IMR-90 (cell line): ENCODE measurements at regions not wholly inside any gene's neighbourhood (a gene's known extent, or its start where the extent isn't known, plus 50 kb on each side); places are given as distances from the start of the nearest gene placed in this dataset. TPM values are rescaled to one million over a fixed set of nuclear protein-coding genes. Genes with fewer than 3 reads are reported as not detected.
"Not testable (repeated sequence)": the region's sequence is repeated elsewhere in the genome, so short reads cannot be mapped to it uniquely, and the experiment has no call there.

Experiments
- ATAC-seq: fragments of 200-7000 bp; cut with Tn5 transposase; 2 replicates; pipeline ENCODE4 v1.9.1; 2020; ENCODE audit warnings: low read depth, mild to moderate bottlenecking, moderate library complexity
- BruUV-seq: library from RNA; stranded (reverse); fragments of 400-500 nt; replicated peaks from 2 replicates; lab custom pipeline; 2021; lab: Mats Ljungman, UMichigan
- CTCF ChIA-PET: fragments of 300-600 bp; formaldehyde crosslinking; extraction: SDS; loops from one replicate; lab custom pipeline; 2021; ENCODE audit warnings: antibody characterized with exemption; lab: Yijun Ruan, JAX
- POLR2A ChIA-PET: fragments of 300-600 bp; sonication (Branson Sonifier 250); formaldehyde crosslinking; loops from one replicate; lab custom pipeline; 2022; ENCODE audit warnings: antibody characterized with exemption; ENCODE audit not compliant: unreplicated experiment; lab: Charles Lee
- DNase-seq: peaks from one replicate; pipeline ENCODE4 v3.0.0; 2013
- H2AFZ ChIP-seq: replicated peaks from 2 replicates; pipeline ENCODE3; 2013; ENCODE audit warnings: low read length, mild to moderate bottlenecking; ENCODE audit not compliant: poor library complexity
- H2AK5ac ChIP-seq: 2 replicates; pipeline ENCODE4 v1.6.1; 2013; ENCODE audit warnings: low read depth, low read length, inconsistent platforms
- H2AK9ac ChIP-seq: replicated peaks from 2 replicates; pipeline ENCODE3; 2013; ENCODE audit warnings: mild to moderate bottlenecking, low read depth, low read length, moderate library complexity; ENCODE audit not compliant: poor library complexity
- H2BK120ac ChIP-seq: 2 replicates; pipeline ENCODE4 v1.6.1; 2013; ENCODE audit warnings: low read depth, low read length, inconsistent platforms
- H2BK15ac ChIP-seq: 3 replicates; pipeline ENCODE4 v1.6.1; 2013; ENCODE audit warnings: low read depth, low read length, inconsistent platforms
- H2BK20ac ChIP-seq: 2 replicates; pipeline ENCODE4 v1.6.1; 2013; ENCODE audit warnings: low read depth, mild to moderate bottlenecking, inconsistent platforms, low read length, moderate library complexity
- H2BK5ac ChIP-seq: 2 replicates; pipeline ENCODE4 v1.6.1; 2013; ENCODE audit warnings: mild to moderate bottlenecking, low read depth, low read length, inconsistent platforms; ENCODE audit not compliant: poor library complexity, severe bottlenecking
- H3K14ac ChIP-seq: replicated peaks from 2 replicates; pipeline ENCODE4 v1.6.1; 2013; ENCODE audit warnings: low read depth, low read length, inconsistent platforms
- H3K18ac ChIP-seq: 2 replicates; pipeline ENCODE4 v1.6.1; 2013; ENCODE audit warnings: low read depth, low read length, control low read depth
- H3K23ac ChIP-seq: 2 replicates; pipeline ENCODE4 v1.6.1; 2013; ENCODE audit warnings: low read depth, low read length, inconsistent platforms
- H3K27ac ChIP-seq: 2 replicates; pipeline ENCODE4 v1.5.1; 2013; ENCODE audit warnings: mild to moderate bottlenecking, control low read depth, low read length; ENCODE audit not compliant: insufficient read depth
- H3K27me3 ChIP-seq: 2 replicates; pipeline ENCODE4 v1.6.1; 2013; ENCODE audit warnings: low read length; ENCODE audit not compliant: control insufficient read depth, insufficient read depth
- H3K36me3 ChIP-seq: 2 replicates; pipeline ENCODE4 v1.6.1; 2013; ENCODE audit warnings: low read length, mixed read lengths; ENCODE audit not compliant: control insufficient read depth, insufficient read depth
- H3K4ac ChIP-seq: 2 replicates; pipeline ENCODE4 v1.6.1; 2013; ENCODE audit warnings: low read depth, low read length, inconsistent platforms
- H3K4me1 ChIP-seq: 2 replicates; pipeline ENCODE4 v1.6.1; 2013; ENCODE audit warnings: low read length, mixed read lengths; ENCODE audit not compliant: control insufficient read depth, insufficient read depth
- H3K4me2 ChIP-seq: 2 replicates; pipeline ENCODE4 v1.6.1; 2013; ENCODE audit warnings: low read depth, mild to moderate bottlenecking, control low read depth, low read length, moderate library complexity
- H3K4me3 ChIP-seq: 2 replicates; pipeline ENCODE4 v1.5.1; 2013; ENCODE audit warnings: low read depth, mild to moderate bottlenecking, control low read depth, low read length, moderate library complexity; ENCODE audit not compliant: insufficient read depth
- H3K56ac ChIP-seq: 2 replicates; pipeline ENCODE4 v1.6.1; 2013; ENCODE audit warnings: low read length, inconsistent platforms; ENCODE audit not compliant: insufficient read depth; ENCODE audit errors: extremely low read depth
- H3K79me1 ChIP-seq, 2 experiments: 2 replicates each; pipeline ENCODE4 v1.6.1; 2013; ENCODE audit warnings: low read length in 2 of 2, inconsistent platforms in 1 of 2, low read depth in 1 of 2
- H3K9ac ChIP-seq: 2 replicates; pipeline ENCODE4 v1.6.1; 2013; ENCODE audit warnings: low read depth, low read length, control low read depth
- H3K9me1 ChIP-seq: 2 replicates; pipeline ENCODE4 v1.6.1; 2013; ENCODE audit warnings: low read length, inconsistent platforms; ENCODE audit not compliant: insufficient read depth
- H3K9me3 ChIP-seq: 2 replicates; pipeline ENCODE4 v1.6.1; 2013; ENCODE audit warnings: low read length; ENCODE audit not compliant: control insufficient read depth, insufficient read depth
- H4K20me1 ChIP-seq: 2 replicates; pipeline ENCODE4 v1.6.1; 2013; ENCODE audit warnings: low read length, inconsistent platforms; ENCODE audit not compliant: insufficient read depth
- H4K5ac ChIP-seq: 2 replicates; pipeline ENCODE4 v1.6.1; 2013; ENCODE audit warnings: mild to moderate bottlenecking, low read depth, low read length, control low read depth
- H4K8ac ChIP-seq, 2 experiments: 2 replicates each; pipeline ENCODE4 v1.6.1; 2013; ENCODE audit warnings: low read depth in 2 of 2, low read length in 2 of 2, control low read depth in 1 of 2, inconsistent platforms in 1 of 2
- H4K91ac ChIP-seq: 2 replicates; pipeline ENCODE4 v1.6.1; 2013; ENCODE audit warnings: low read depth, low read length, inconsistent platforms; ENCODE audit not compliant: insufficient read depth
- WGBS, 2 experiments: methylation state at CpG; one replicate each; pipeline versions ENCODE4 v1.1.5 to v1.1.7; 2013; ENCODE audit warnings: missing lambda C conversion rate in 2 of 2; ENCODE audit not compliant: insufficient read length in 1 of 2; ENCODE audit errors: extremely low coverage in 2 of 2; 5-methylcytosine and 5-hydroxymethylcytosine counted together
- dilution Hi-C: fragments of 300-500 bp; cut with HindIII; formaldehyde crosslinking; loops from one replicate; pipeline ENCODE4 v1.14.3; 2018; ENCODE audit warnings: low sequenced_read_pairs; ENCODE audit not compliant: unreplicated experiment
- in situ Hi-C: fragments of 300-500 bp; cut with MboI; formaldehyde crosslinking; loops from 3 replicates; pipeline ENCODE4 v1.14.3; 2019; ENCODE audit warnings: low sequenced_read_pairs, inconsistent platforms, mixed read lengths
- intact Hi-C: fragments of 100-400 bp; cut with micrococcal nuclease; formaldehyde crosslinking; loops from 2 replicates; pipeline ENCODE4 v1.10.0; 2022
- microRNA-seq, 2 experiments: library from miRNA; stranded (forward) in 1 of 2; unstranded in 1 of 2; fragments of 10-50 nt in 1 of 2; fragments of <30 nt in 1 of 2; gene quantifications in 1 of 2; microRNA quantifications in 1 of 2; one replicate each; pipeline versions ENCODE3 to v1.1.0; 2013 to 2020; ENCODE audit not compliant: insufficient read depth in 1 of 2, insufficient read length in 1 of 2, unreplicated experiment in 1 of 2
- small RNA-seq, 5 experiments: library from RNA; depleted of rRNA; stranded (forward); fragments of <200 nt; gene quantifications; one replicate each; pipeline ENCODE3, GENCODE V24; 2012

DNA sequence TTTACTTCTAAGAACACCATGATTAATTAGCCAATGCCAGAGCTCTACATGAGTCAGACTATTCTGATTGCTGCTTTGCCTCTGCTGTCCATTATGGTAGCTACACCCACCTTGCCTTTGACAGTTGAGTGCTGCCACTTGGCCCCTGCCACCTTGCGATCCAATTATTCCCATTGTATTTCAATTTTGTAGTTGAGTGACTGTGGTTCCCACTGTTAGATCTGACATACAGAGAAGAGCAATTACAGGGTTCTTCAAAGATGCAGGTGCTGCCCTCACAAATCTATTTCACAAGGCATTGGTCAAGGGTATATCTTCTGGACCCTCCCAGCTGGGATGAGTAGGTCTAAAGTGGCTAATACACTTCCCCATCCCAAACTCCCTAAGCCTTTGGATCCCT is 161.1 kb downstream of the EPM2A start:
- H3K79me1 ChIP-seq, H3K36me3 ChIP-seq, H4K5ac ChIP-seq, H3K4me2 ChIP-seq, in situ Hi-C loops, H2BK120ac ChIP-seq, H3K27me3 ChIP-seq, H3K4me1 ChIP-seq, H2BK5ac ChIP-seq, H2AK5ac ChIP-seq, H4K91ac ChIP-seq, H3K4ac ChIP-seq, ATAC-seq, dilution Hi-C loops, DNase-seq, intact Hi-C loops, H3K27ac ChIP-seq, H3K56ac ChIP-seq, CTCF ChIA-PET, H2BK15ac ChIP-seq, H3K9ac ChIP-seq, H3K23ac ChIP-seq, H4K8ac ChIP-seq, POLR2A ChIA-PET, H2BK20ac ChIP-seq, H4K20me1 ChIP-seq, H3K4me3 ChIP-seq, H3K14ac ChIP-seq, H3K18ac ChIP-seq, H3K9me1 ChIP-seq, H3K9me3 ChIP-seq, BruUV-seq, H2AFZ ChIP-seq, H2AK9ac ChIP-seq: not testable (repeated sequence)
- no CpG with 5 or more reads among the region's 1 CpG for WGBS, 2 experiments

Small RNA genes in the stretch of these regions (microRNA-seq; reads per million reads assigned to microRNA genes)
- not detected for gene RNU1-33P (ENCODE audit: insufficient read depth, insufficient read length)

Small RNA genes in the stretch of these regions (small RNA-seq; reads per million reads assigned to genes)
- 0 reads per million in 5 experiments for gene RNU1-33P
